ENCODE measurements at regions not wholly inside any gene's neighbourhood (a gene's known extent, or its start where the extent isn't known, plus 50 kb on each side); places are given as distances from the start of the nearest gene placed in this dataset.

DNA sequence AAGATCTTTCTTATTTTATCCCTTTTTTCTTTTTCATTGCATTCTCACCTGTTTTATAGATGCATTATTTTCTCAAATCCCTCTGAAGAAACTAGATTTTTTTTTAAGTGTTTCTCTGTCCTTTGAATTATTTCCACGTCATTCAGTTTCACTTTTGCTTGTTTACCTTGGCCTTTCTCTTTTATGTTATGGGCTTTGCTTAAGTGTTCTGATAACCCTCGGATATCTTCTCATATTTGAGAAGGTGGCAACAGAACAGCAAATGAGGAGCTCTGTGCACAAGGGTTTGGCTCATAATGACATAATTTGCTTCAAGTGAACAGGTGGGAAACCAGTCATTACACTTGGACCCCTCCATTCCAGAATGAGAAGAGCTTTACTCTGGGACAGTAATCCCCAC lies 111.9 kb downstream of the C1D start:
- intact Hi-C loops (cut with micrococcal nuclease; ENCODE audit: unreplicated experiment): no loop called here
- WGBS (ENCODE audit: insufficient coverage, insufficient replicate concordance, low lambda C conversion rate, missing lambda C conversion rate): 0% methylated on average over 2 of the region's 2 CpGs
- ChIA-PET RAD21 (ENCODE audit: unreplicated experiment) (no interaction called here), SMC1A (ENCODE audit: uncharacterized antibody, unreplicated experiment) (interaction anchor here (1.2 kb wide), 1 partner anchor 34 kb away, joined by 3 read pairs; no protein-coding TSS in a partner anchor), CTCF (no interaction called here), POLR2A (interaction anchor here (0.6 kb wide), 1 partner anchor 201 kb away, joined by 5 read pairs; no protein-coding TSS in a partner anchor)
- Histone ChIP-seq H3K36me3 (ENCODE audit: control insufficient read depth in 2 of 2, insufficient read depth in 2 of 2, low read length in 1 of 2) (no peaks in the 10 kb centered on the region), H3K9ac (ENCODE audit: control insufficient read depth, insufficient read depth, low read length) (no peak overlapping the region), H4K20me1 (ENCODE audit: control insufficient read depth, insufficient read depth) (no peaks in the 10 kb centered on the region), H3K9me3 (replicated peaks; ENCODE audit: control insufficient read depth, insufficient read depth, low read length) (no peaks in the 10 kb centered on the region), H3K27ac (ENCODE audit: control insufficient read depth, insufficient read depth) (no peak overlapping the region), H3K4me3 (no peak overlapping the region), H3K4me1 (ENCODE audit: control insufficient read depth, insufficient read depth, low read length) (peaks cover 7% of the 10 kb centered on the region; the same call in 1 of the 2 replicates), H3K79me2 (ENCODE audit: control insufficient read depth, insufficient read depth, low read length) (no peaks in the 10 kb centered on the region), H2AFZ (ENCODE audit: control insufficient read depth, low read depth, low read length) (peak overlapping the region; percentile 54), H3K27me3 (replicated peaks in 1 of 2; ENCODE audit: control insufficient read depth in 2 of 2, insufficient read depth in 2 of 2, low read length in 1 of 2) (no peaks in the 10 kb centered on the region), H3K4me2 (ENCODE audit: control insufficient read depth, insufficient read depth) (peak overlapping the region; percentile 13; the same call in 1 of the 2 replicates)
- no peak for FAIRE-seq
- no TSS peak for BruUV-seq (replicated peaks)
- no peak for ATAC-seq
- DNase-seq (ENCODE audit: low read depth, low spot score): no peak
- in situ Hi-C loops (cut with MboI): no loop called here
- TF ChIP-seq E2F8 (IDR thresholded peaks at IDR 0.05; ENCODE audit: low read depth, partially characterized antibody): no peak
- TF ChIP-seq USF1 (IDR thresholded peaks at IDR 0.05; ENCODE audit: borderline replicate concordance, extremely low read length, insufficient read depth, low read depth, low read length): no peak
- TF ChIP-seq PML (IDR thresholded peaks at IDR 0.05; ENCODE audit: low read length): no peak
- TF ChIP-seq ZSCAN29 (IDR thresholded peaks at IDR 0.05): no peak

Data from GM12878 (cell line).